GM23338 (cell line): ENCODE measurements at regions not wholly inside any gene's neighbourhood (a gene's known extent, or its start where the extent isn't known, plus 50 kb on each side); places are given as distances from the start of the nearest gene placed in this dataset.

Experiments
- ATAC-seq: fragments of 200-7000 bp; cut with Tn5 transposase; 3 replicates; pipeline ENCODE4 v1.9.1; 2020
- DNase-seq: peaks from one replicate; pipeline ENCODE4 v3.0.0-alpha.2; 2015; ENCODE audit warnings: low spot score
- H2AFZ ChIP-seq: fragments of 200-600 bp; sonication (generic); 2 replicates; pipeline ENCODE4 v1.8.0; 2016; ENCODE audit warnings: antibody characterized with exemption, mild to moderate bottlenecking, moderate library complexity
- H3F3A ChIP-seq: fragments of 200-600 bp; sonication (generic); replicated peaks from 2 replicates; pipeline ENCODE4 v1.8.0; 2017; ENCODE audit warnings: antibody characterized with exemption, mixed run types, low read depth
- H3K27ac ChIP-seq: fragments of 200-600 bp; sonication (generic); 2 replicates; pipeline ENCODE4 v1.6.1; 2016; ENCODE audit warnings: low read depth
- H3K27me3 ChIP-seq: fragments of 200-600 bp; sonication (generic); 2 replicates; pipeline ENCODE4 v1.8.0; 2016; ENCODE audit warnings: mild to moderate bottlenecking, mixed run types, moderate library complexity; ENCODE audit not compliant: insufficient read depth
- H3K36me3 ChIP-seq: fragments of 200-600 bp; sonication (generic); 2 replicates; pipeline ENCODE4 v1.8.0; 2016; ENCODE audit warnings: mild to moderate bottlenecking; ENCODE audit not compliant: insufficient read depth
- H3K4me1 ChIP-seq: fragments of 200-600 bp; sonication (generic); 2 replicates; pipeline ENCODE4 v1.8.0; 2016; ENCODE audit warnings: mild to moderate bottlenecking, moderate library complexity; ENCODE audit not compliant: insufficient read depth
- H3K4me2 ChIP-seq: fragments of 200-600 bp; sonication (generic); 2 replicates; pipeline ENCODE4 v1.7.1; 2017; ENCODE audit warnings: mixed run types
- H3K4me3 ChIP-seq: fragments of 200-600 bp; sonication (generic); 2 replicates; pipeline ENCODE4 v1.6.1; 2016; ENCODE audit warnings: mixed run types
- H3K79me2 ChIP-seq: fragments of 200-600 bp; sonication (generic); replicated peaks from 2 replicates; pipeline ENCODE4 v1.8.0; 2017; ENCODE audit warnings: mild to moderate bottlenecking; ENCODE audit not compliant: insufficient read depth
- H3K9me2 ChIP-seq: fragments of 200-600 bp; sonication (generic); 2 replicates; pipeline ENCODE4 v1.8.0; 2017; ENCODE audit not compliant: insufficient read depth
- H4K20me1 ChIP-seq: fragments of 200-600 bp; sonication (generic); replicated peaks from 2 replicates; pipeline ENCODE4 v1.8.0; 2017; ENCODE audit warnings: mild to moderate bottlenecking; ENCODE audit not compliant: insufficient read depth
- H3K27ac Mint-ChIP-seq: 2 replicates; pipeline ENCODE4 v1.8.0; 2020; ENCODE audit warnings: inconsistent platforms, mild to moderate bottlenecking, moderate library complexity, mixed read lengths
- H3K27me3 Mint-ChIP-seq: 3 replicates; pipeline ENCODE4 v1.8.0; 2022; ENCODE audit warnings: low read depth, mild to moderate bottlenecking, moderate library complexity, mixed read lengths, inconsistent platforms; ENCODE audit not compliant: insufficient read depth, poor library complexity
- H3K36me3 Mint-ChIP-seq: 3 replicates; pipeline ENCODE4 v1.8.0; 2021; ENCODE audit warnings: low read depth, mild to moderate bottlenecking, inconsistent platforms, moderate library complexity, mixed read lengths
- H3K4me1 Mint-ChIP-seq: 3 replicates; pipeline ENCODE4 v1.8.0; 2020; ENCODE audit warnings: mild to moderate bottlenecking, inconsistent platforms, mixed read lengths
- H3K4me3 Mint-ChIP-seq: 3 replicates; pipeline ENCODE4 v1.8.0; 2021; ENCODE audit warnings: moderate library complexity, mild to moderate bottlenecking, inconsistent platforms, mixed read lengths
- H3K9me3 Mint-ChIP-seq: 3 replicates; pipeline ENCODE4 v1.8.0; 2020; ENCODE audit warnings: moderate library complexity, mild to moderate bottlenecking, inconsistent platforms, mixed read lengths
- CREB1 ChIP-seq: fragments of 250-450 bp; sonication (Bioruptor Pico); IDR thresholded peaks from 2 replicates; pipeline ENCODE4 v1.5.0; 2020; ENCODE audit warnings: low read depth, mild to moderate bottlenecking, moderate library complexity
- CTCF ChIP-seq, 2 experiments: fragments of 200-600 bp in 1 of 2; sonication (generic) in 1 of 2; conservative IDR thresholded peaks; 2 replicates each; pipeline versions ENCODE4 v1.5.1 to v1.6.1; 2016 to 2017; ENCODE audit warnings: antibody characterized with exemption in 2 of 2, low read depth in 2 of 2, mild to moderate bottlenecking in 2 of 2, moderate library complexity in 1 of 2
- EZH2 ChIP-seq: fragments of 200-600 bp; sonication (generic); IDR thresholded peaks from one replicate; pipeline ENCODE4 v1.8.0; 2017; ENCODE audit warnings: antibody characterized with exemption, mild to moderate bottlenecking, low read depth; ENCODE audit not compliant: unreplicated experiment
- EZH2phosphoT487 ChIP-seq: fragments of 200-600 bp; sonication (generic); IDR thresholded peaks from one replicate; pipeline ENCODE4 v1.8.1; 2018; ENCODE audit warnings: antibody characterized with exemption; ENCODE audit not compliant: unreplicated experiment
- JUNB ChIP-seq: IDR thresholded peaks from one replicate; pipeline ENCODE4 v1.6.1; 2016; ENCODE audit warnings: antibody characterized with exemption; ENCODE audit not compliant: unreplicated experiment
- NANOG ChIP-seq: IDR thresholded peaks from 2 replicates; pipeline ENCODE4 v1.6.1; 2016; ENCODE audit warnings: antibody characterized with exemption, borderline replicate concordance
- POLR2AphosphoS5 ChIP-seq: IDR thresholded peaks from 2 replicates; pipeline ENCODE4 v1.6.1; 2016; ENCODE audit warnings: antibody characterized with exemption, low read depth
- REST ChIP-seq: IDR thresholded peaks from one replicate; pipeline ENCODE4 v1.6.1; 2018; ENCODE audit warnings: antibody characterized with exemption; ENCODE audit not compliant: unreplicated experiment
- STAT1 ChIP-seq: IDR thresholded peaks from one replicate; pipeline ENCODE4 v1.6.1; 2016; ENCODE audit warnings: antibody characterized with exemption; ENCODE audit not compliant: unreplicated experiment
- ZNF114 ChIP-seq: fragments of 250-450 bp; sonication (Bioruptor Pico); IDR thresholded peaks from 2 replicates; pipeline ENCODE4 v1.5.0; 2020; ENCODE audit warnings: mild to moderate bottlenecking, moderate library complexity
- ZNF462 ChIP-seq: fragments of 250-450 bp; sonication (Bioruptor Pico); IDR thresholded peaks from 2 replicates; pipeline ENCODE4 v1.5.0; 2020; ENCODE audit warnings: mild to moderate bottlenecking, moderate library complexity

GRCh38 chr4:100819505-100819904 is 301.7 kb upstream of the EMCN start:
- TF ChIP-seq ZNF114, result no peak
- no peak for ATAC-seq
- no peak overlapping the region for H3K27ac ChIP-seq
- no peak overlapping the region for H3K4me2 ChIP-seq
- Mint-ChIP-seq H3K27me3 (no peaks in the 10 kb centered on the region), H3K27ac (no peak overlapping the region), H3K4me1 (peaks cover 9% of the 10 kb centered on the region), H3K9me3 (no peaks in the 10 kb centered on the region), H3K4me3 (no peak overlapping the region), H3K36me3 (no peaks in the 10 kb centered on the region)
- H3K79me2 ChIP-seq, result no peaks in the 10 kb centered on the region
- H3K27me3 ChIP-seq, result no peaks in the 10 kb centered on the region
- peaks cover 13% of the 10 kb centered on the region for H3K4me1 ChIP-seq
- H3K36me3 ChIP-seq, result no peaks in the 10 kb centered on the region
- peak overlapping the region; percentile 69; the same call in 1 of the 2 replicates for H2AFZ ChIP-seq
- no peaks in the 10 kb centered on the region for H3K9me2 ChIP-seq
- H4K20me1 ChIP-seq, result no peaks in the 10 kb centered on the region
- no peak for DNase-seq
- H3F3A ChIP-seq, result no peaks in the 10 kb centered on the region
- no peak overlapping the region for H3K4me3 ChIP-seq

GRCh38 chr4:100816436-100817045 is 298.7 kb upstream of the EMCN start:
- H3K79me2 ChIP-seq, result no peaks in the 10 kb centered on the region
- H3K27ac ChIP-seq, result no peak overlapping the region
- no peak for ATAC-seq
- no peak overlapping the region for H3K4me2 ChIP-seq
- no peaks in the 10 kb centered on the region for H3K9me2 ChIP-seq
- no peaks in the 10 kb centered on the region for H3K27me3 ChIP-seq
- no peaks in the 10 kb centered on the region for H3K36me3 ChIP-seq
- H2AFZ ChIP-seq, result no peak overlapping the region
- H3F3A ChIP-seq, result no peaks in the 10 kb centered on the region
- no peaks in the 10 kb centered on the region for H3K36me3 Mint-ChIP-seq
- DNase-seq, result no peak
- no peak for TF ChIP-seq CREB1
- no peak for TF ChIP-seq STAT1
- no peak for TF ChIP-seq ZNF114
- TF ChIP-seq JUNB, result no peak
- no peak for TF ChIP-seq ZNF462 (CRISPR knock-in tag)
- TF ChIP-seq NANOG, result no peak
- no peak for TF ChIP-seq CTCF (conservative IDR thresholded peaks at IDR 0.05; ENCODE audit: low read depth in 2 of 2)
- TF ChIP-seq EZH2, result no peak
- no peak for TF ChIP-seq EZH2phosphoT487
- no peak for TF ChIP-seq REST
- TF ChIP-seq POLR2AphosphoS5, result no peak
- H4K20me1 ChIP-seq, result no peaks in the 10 kb centered on the region
- no peaks in the 10 kb centered on the region for H3K27me3 Mint-ChIP-seq
- H3K4me3 Mint-ChIP-seq, result no peak overlapping the region
- 0 out of 3 replicates have a peak, but pooled peaks cover 4% of the 10 kb centered on the region for H3K4me1 Mint-ChIP-seq
- no peaks in the 10 kb centered on the region for H3K9me3 Mint-ChIP-seq
- peaks cover 4% of the 10 kb centered on the region; the same call in 1 of the 2 replicates for H3K4me1 ChIP-seq
- H3K27ac Mint-ChIP-seq, result no peak overlapping the region
- no peak overlapping the region for H3K4me3 ChIP-seq
